GM20000 (cell line): ENCODE measurements at regions not wholly inside any gene's neighbourhood (a gene's known extent, or its start where the extent isn't known, plus 50 kb on each side); places are given as distances from the start of the nearest gene placed in this dataset.

Experiments used
- DNase-seq: peaks from one replicate; pipeline ENCODE4 v3.0.0; 2012; ENCODE audit warnings: low spot score
- TF ChIP-seq, protein P1 (sequence below): IDR thresholded peaks from 2 replicates; pipeline ENCODE4 v1.5.1; 2012; ENCODE audit warnings: mild to moderate bottlenecking, control low read depth; ENCODE audit errors: extremely low read depth, missing control alignments

DNA sequence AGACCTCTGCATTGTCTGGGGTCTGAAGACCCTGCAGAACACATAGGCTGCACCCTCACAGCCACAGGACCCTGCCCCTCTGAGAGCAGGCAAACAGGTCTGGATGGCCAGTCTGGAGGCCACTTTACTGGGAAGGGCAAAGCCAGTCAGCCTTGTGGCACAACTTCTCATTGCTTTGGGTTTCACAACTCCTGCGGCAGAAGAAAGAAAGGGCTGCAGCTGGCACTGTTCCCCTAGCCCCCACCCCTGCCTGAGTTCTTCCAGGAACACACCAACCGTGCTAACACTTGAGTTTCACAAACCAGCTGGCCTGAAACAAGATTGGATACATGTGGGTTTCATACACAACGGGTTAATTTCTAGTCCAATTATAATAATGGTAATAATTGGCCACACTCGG is 276.5 kb upstream of the MGAT5 start:
- DNase-seq, result no peak
- TF ChIP-seq, protein P1, sequence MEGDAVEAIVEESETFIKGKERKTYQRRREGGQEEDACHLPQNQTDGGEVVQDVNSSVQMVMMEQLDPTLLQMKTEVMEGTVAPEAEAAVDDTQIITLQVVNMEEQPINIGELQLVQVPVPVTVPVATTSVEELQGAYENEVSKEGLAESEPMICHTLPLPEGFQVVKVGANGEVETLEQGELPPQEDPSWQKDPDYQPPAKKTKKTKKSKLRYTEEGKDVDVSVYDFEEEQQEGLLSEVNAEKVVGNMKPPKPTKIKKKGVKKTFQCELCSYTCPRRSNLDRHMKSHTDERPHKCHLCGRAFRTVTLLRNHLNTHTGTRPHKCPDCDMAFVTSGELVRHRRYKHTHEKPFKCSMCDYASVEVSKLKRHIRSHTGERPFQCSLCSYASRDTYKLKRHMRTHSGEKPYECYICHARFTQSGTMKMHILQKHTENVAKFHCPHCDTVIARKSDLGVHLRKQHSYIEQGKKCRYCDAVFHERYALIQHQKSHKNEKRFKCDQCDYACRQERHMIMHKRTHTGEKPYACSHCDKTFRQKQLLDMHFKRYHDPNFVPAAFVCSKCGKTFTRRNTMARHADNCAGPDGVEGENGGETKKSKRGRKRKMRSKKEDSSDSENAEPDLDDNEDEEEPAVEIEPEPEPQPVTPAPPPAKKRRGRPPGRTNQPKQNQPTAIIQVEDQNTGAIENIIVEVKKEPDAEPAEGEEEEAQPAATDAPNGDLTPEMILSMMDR, result no peak

DNA sequence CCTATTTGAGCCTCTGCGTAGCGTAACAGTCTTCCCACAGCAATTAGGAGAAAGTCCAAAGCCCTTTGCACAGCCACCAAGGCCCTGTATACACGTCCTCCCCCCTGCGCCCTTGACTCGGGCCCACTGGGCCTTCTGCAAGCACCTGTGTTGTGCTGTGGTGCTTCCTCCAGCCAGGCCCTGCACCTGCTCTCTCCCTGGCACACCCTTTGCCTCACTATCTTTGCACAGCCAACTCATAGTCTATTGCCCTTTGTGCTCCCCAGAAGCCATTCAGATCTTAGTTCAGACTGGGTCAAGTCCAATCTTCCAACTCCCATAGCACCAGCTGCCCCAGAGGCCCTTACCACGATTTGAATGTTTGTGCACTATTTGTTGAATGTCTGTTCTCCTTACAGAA is 271.6 kb upstream of the MGAT5 start:
- TF ChIP-seq, protein P1, result no peak
- DNase-seq, result no peak

DNA sequence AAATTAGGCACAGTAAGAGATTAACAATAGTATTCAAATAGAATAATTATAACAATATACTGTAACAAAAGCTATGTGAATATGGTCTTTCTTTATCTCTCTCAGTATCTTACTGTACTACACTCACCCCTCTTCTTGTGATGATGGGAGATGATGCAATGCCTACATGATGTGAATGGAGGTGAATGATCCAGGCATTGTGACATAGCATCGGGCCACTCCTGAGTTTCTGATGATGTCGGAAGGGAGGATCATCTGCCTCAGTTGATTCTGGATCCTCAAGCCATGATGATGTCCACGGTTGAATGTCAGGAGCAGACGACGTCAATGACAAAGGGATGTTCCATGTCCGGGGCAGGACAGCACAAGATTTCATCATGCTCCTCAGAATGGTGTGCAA is 268.3 kb upstream of the MGAT5 start:
- TF ChIP-seq, protein P1, result no peak
- DNase-seq, result no peak

DNA sequence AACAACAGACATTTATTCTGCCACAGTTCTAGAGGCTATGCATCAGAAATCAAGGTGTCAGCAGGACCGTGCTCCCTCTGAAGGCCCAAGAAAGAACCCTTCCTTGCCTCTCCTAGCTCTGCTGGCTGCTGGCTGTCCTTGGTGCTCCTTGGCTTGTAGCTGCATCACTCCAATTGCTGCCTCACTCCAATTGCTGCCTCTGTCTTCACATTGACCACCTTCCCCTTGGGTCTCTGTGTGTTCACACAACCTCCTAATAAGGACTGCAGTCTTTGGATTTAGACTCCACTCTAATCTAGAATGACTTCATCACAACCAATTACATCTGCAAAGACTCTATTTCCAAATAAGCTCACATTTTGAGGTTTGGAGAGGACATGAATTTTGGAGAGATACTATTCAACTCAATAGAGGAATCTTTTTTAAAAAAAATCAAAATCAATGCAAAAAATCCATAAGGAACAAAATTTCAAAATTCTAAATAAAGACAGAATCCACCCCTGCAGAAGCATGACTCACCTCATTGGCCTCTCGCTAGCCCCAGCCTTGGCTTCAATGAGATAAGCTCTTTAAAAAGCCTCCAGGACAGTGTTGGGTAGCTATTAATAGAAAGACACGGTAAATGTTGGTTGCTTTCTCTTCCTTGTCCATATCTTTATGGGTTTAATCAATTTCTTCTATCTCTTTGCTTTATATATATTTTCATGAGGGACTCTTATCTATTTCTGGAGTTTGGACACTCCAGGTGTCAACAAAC is 267.6 kb upstream of the MGAT5 start:
- no peak for DNase-seq

DNA sequence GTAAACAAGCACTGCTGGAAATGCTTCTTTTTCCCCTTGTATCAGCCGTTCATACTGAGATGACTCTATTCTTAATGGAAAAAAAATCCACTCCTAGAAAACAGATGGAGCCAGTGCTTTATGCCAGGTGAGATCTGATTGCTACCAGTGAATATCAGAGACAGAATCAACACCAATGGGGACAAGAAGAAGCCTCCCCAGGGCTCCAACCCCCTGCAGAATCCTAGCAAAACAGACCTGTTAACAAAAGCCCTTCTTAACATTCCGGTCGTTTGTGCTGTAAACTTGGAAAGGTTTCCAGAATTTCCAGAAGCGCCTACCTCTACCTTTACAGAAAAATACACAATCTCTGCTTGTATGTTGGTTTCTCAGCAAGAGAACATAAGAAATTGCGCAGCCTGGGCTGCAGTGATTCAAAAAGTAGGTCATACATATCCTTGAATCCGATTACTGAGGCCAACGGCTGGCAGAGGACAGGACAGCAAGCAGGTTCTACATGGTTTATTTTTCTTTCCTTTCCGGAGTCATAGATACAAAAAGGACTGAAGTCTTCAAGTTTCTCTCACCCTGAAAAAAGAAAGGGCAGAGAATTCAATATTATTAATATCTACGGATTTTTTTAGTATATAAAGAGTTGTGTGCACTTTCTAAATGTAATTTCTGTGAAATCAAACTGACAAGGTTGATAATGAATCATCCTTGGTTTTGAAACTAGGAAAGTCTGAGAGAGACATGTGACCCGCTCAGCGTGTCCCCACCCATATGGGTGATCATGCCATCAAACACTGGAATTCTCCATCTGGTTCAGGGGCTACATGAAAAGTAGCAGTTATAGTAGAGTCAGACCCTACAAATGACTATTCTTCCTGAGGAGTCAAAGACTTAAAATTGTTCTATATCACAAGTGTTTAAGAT is 266.7 kb upstream of the MGAT5 start:
- DNase-seq, result no peak
- TF ChIP-seq, protein P1, result no peak

More for the DNA sequence above, 267.6 kb upstream of the MGAT5 start:
- TF ChIP-seq, protein P1, result no peak

DNA sequence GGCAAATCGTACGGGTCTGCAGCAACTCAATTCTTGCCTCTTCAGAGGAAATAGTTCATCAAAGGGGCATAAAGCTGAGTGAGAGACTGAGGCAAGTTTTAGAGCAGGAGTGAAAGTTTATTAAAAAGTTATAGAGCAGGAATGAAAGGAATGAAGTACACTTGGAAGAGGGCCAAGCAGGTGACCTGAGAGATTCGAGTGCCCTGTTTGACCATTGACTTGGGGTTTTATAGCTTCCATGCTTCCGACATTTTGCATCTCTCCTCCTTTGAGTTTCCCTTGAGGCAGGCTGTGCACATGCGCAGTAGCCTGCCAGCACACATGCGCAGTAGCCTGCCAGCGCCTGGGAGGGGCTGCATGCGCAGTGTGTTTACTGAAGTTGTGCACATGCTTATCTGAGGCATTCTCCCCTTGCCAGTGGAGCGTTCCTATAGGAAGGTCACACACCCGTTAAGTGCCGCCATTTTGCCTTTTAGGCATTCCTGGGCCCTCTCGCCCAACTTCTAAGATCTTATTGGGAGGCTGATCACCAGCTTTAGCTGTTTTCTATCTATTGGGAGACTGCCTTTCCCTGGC is 265.5 kb upstream of the MGAT5 start:
- TF ChIP-seq, protein P1, result no peak
- DNase-seq, result no peak
